K562 (cell line): ENCODE measurements at regions not wholly inside any gene's neighbourhood (a gene's known extent, or its start where the extent isn't known, plus 50 kb on each side); places are given as distances from the start of the nearest gene placed in this dataset.

Experiments used
- BHLHE40 ChIP-seq: IDR thresholded peaks from 2 replicates; pipeline ENCODE4 v1.6.1; 2011; ENCODE audit warnings: low read length, improper control_type of control experiment
- CREB3 ChIP-seq: fragments of 450-650 bp; conservative IDR thresholded peaks from 2 replicates; pipeline ENCODE4 v1.6.1; 2016; ENCODE audit warnings: missing genetic modification characterization, low read depth, mild to moderate bottlenecking, missing compliant biosample characterization, moderate library complexity
- CTCF ChIP-seq, 3 experiments: IDR thresholded peaks in 2 of 3; conservative IDR thresholded peaks in 1 of 3; 2 replicates each; pipeline ENCODE4 v1.5.1; 2011 to 2012; ENCODE audit warnings: low read length in 3 of 3, mild to moderate bottlenecking in 3 of 3, control low read depth in 2 of 3, improper control_type of control experiment in 1 of 3, inconsistent platforms in 1 of 3, low read depth in 1 of 3, mixed read lengths in 1 of 3, moderate library complexity in 1 of 3; ENCODE audit not compliant: insufficient read depth in 2 of 3
- E2F1 ChIP-seq: sonication (generic); formaldehyde crosslinking; IDR thresholded peaks from 2 replicates; pipeline ENCODE4 v1.8.1; 2023; ENCODE audit warnings: mild to moderate bottlenecking, missing genetic modification reagents, moderate library complexity
- IRF1 ChIP-seq: sonication (generic); formaldehyde crosslinking; IDR thresholded peaks from 2 replicates; pipeline ENCODE4 v1.8.0; 2022; ENCODE audit warnings: missing genetic modification reagents, mild to moderate bottlenecking, borderline replicate concordance
- MYBL2 ChIP-seq, 2 experiments: fragments of 450-650 bp in 1 of 2; sonication (generic) in 1 of 2; formaldehyde crosslinking in 1 of 2; IDR thresholded peaks; 2 replicates each; pipeline versions ENCODE4 v1.6.1 to v1.8.1; 2017 to 2022; ENCODE audit warnings: borderline replicate concordance in 1 of 2, inconsistent platforms in 1 of 2, low read depth in 1 of 2, mild to moderate bottlenecking in 1 of 2, missing genetic modification reagents in 1 of 2, moderate library complexity in 1 of 2
- MYC ChIP-seq, 2 experiments: fragments of 250-450 bp in 1 of 2; sonication (Bioruptor Pico) in 1 of 2; IDR thresholded peaks; 2 replicates each; pipeline versions ENCODE4 v1.5.1 to v1.6.1; 2012 to 2021; ENCODE audit warnings: low read depth in 2 of 2, borderline replicate concordance in 1 of 2, improper control_type of control experiment in 1 of 2, low read length in 1 of 2, mild to moderate bottlenecking in 1 of 2, moderate library complexity in 1 of 2
- NFIX ChIP-seq: fragments of 250-450 bp; sonication (Bioruptor Pico); IDR thresholded peaks from 2 replicates; pipeline ENCODE4 v1.4.0; 2020; ENCODE audit warnings: low read depth, mild to moderate bottlenecking, moderate library complexity
- NFRKB ChIP-seq: fragments of 450-650 bp; IDR thresholded peaks from 2 replicates; pipeline ENCODE4 v1.6.1; 2016; ENCODE audit warnings: low read depth
- NR2C2 ChIP-seq, 2 experiments: fragments of 200-800 bp in 1 of 2; sonication (Bioruptor generic) in 1 of 2; sonication (generic) in 1 of 2; formaldehyde crosslinking in 1 of 2; IDR thresholded peaks; 2 replicates each; pipeline versions ENCODE4 v1.6.1 to v1.8.0; 2016 to 2022; ENCODE audit warnings: mild to moderate bottlenecking in 1 of 2, missing compliant biosample characterization in 1 of 2, missing genetic modification characterization in 1 of 2, missing genetic modification reagents in 1 of 2
- ZFP36 ChIP-seq: fragments of 150-350 bp; IDR thresholded peaks from 2 replicates; pipeline ENCODE4 v1.6.1; 2018; ENCODE audit warnings: low read length, low read depth; ENCODE audit not compliant: partially characterized antibody
- ZFX ChIP-seq: sonication (generic); formaldehyde crosslinking; IDR thresholded peaks from 2 replicates; pipeline ENCODE4 v1.8.0; 2022; ENCODE audit warnings: mild to moderate bottlenecking, missing genetic modification reagents, moderate library complexity
- ZNF274 ChIP-seq: IDR thresholded peaks from 2 replicates; pipeline ENCODE4 v1.6.1; 2011; ENCODE audit warnings: low read depth, mild to moderate bottlenecking, low read length, moderate library complexity, borderline replicate concordance
- ZNF280A ChIP-seq: fragments of 450-650 bp; IDR thresholded peaks from 2 replicates; pipeline ENCODE4 v1.6.1; 2018; ENCODE audit warnings: mild to moderate bottlenecking, low read depth; ENCODE audit not compliant: partially characterized antibody

GRCh38 chr1:4121834-4122512 lies 221.9 kb upstream of the C1orf174 start:
- no peak for TF ChIP-seq ZNF280A
- no peak for TF ChIP-seq BHLHE40
- TF ChIP-seq NFIX (CRISPR knock-in tag), result no peak
- TF ChIP-seq CREB3, result no peak
- no peak for TF ChIP-seq CTCF (IDR thresholded peaks at IDR 0.05 in 2 of 3, conservative IDR thresholded peaks at IDR 0.05 in 1 of 3; ENCODE audit: insufficient read depth in 2 of 3, low read depth in 1 of 3, low read length in 3 of 3)
- TF ChIP-seq ZFP36, result no peak
- no peak for TF ChIP-seq E2F1
- no peak for TF ChIP-seq IRF1 (CRISPR knock-in tag)
- no peak for TF ChIP-seq ZNF274
- TF ChIP-seq ZFX, result no peak
- no peak for TF ChIP-seq MYC (IDR thresholded peaks at IDR 0.05; ENCODE audit: low read depth, low read length)
- TF ChIP-seq MYC (CRISPR knock-in tag; IDR thresholded peaks at IDR 0.05; ENCODE audit: borderline replicate concordance, low read depth), result no peak
- TF ChIP-seq NR2C2 (CRISPR knock-in tag; IDR thresholded peaks at IDR 0.05), result no peak
- TF ChIP-seq NR2C2 (tag; IDR thresholded peaks at IDR 0.05), result no peak
- no peak for TF ChIP-seq MYBL2 (IDR thresholded peaks at IDR 0.05; ENCODE audit: low read depth)
- no peak for TF ChIP-seq MYBL2 (CRISPR knock-in tag; IDR thresholded peaks at IDR 0.05; ENCODE audit: borderline replicate concordance)
- TF ChIP-seq NFRKB, result no peak
